H1 (cell line): ENCODE measurements at regions not wholly inside any gene's neighbourhood (a gene's known extent, or its start where the extent isn't known, plus 50 kb on each side); places are given as distances from the start of the nearest gene placed in this dataset.

Source experiments
- ASH2L ChIP-seq: fragments of 200-600, 300-600 bp; sonication (generic); IDR thresholded peaks from one replicate; pipeline ENCODE4 v1.7.1; 2017; ENCODE audit warnings: low read length
- CEBPB ChIP-seq: IDR thresholded peaks from 2 replicates; pipeline ENCODE4 v1.6.1; 2012; ENCODE audit warnings: low read depth, low read length
- CTCF ChIP-seq, 3 experiments: IDR thresholded peaks; 1 replicate in 2 of 3; 2 replicates in 1 of 3; pipeline versions ENCODE4 v1.5.1 to v1.6.1; 2011; ENCODE audit warnings: low read length in 3 of 3, mild to moderate bottlenecking in 3 of 3, inconsistent platforms in 2 of 3, low read depth in 1 of 3, moderate library complexity in 1 of 3; ENCODE audit not compliant: insufficient read depth in 1 of 3; ENCODE audit errors: control extremely low read depth in 1 of 3
- EGR1 ChIP-seq: IDR thresholded peaks from 2 replicates; pipeline ENCODE4 v1.6.1; 2011; ENCODE audit warnings: low read depth, low read length, borderline replicate concordance
- EP300 ChIP-seq, 2 experiments: IDR thresholded peaks; 1 replicate in 1 of 2; 2 replicates in 1 of 2; pipeline ENCODE4 v1.6.1; 2011 to 2012; ENCODE audit warnings: low read depth in 2 of 2, low read length in 2 of 2, mild to moderate bottlenecking in 2 of 2, borderline replicate concordance in 1 of 2, inconsistent platforms in 1 of 2, moderate library complexity in 1 of 2
- FOSL1 ChIP-seq: IDR thresholded peaks from 2 replicates; pipeline ENCODE4 v1.6.1; 2011; ENCODE audit warnings: mild to moderate bottlenecking, low read depth, low read length, moderate library complexity; ENCODE audit not compliant: insufficient read depth
- POLR2A ChIP-seq, 2 experiments: IDR thresholded peaks; 1 replicate in 1 of 2; 2 replicates in 1 of 2; pipeline ENCODE4 v1.6.1; 2011; ENCODE audit warnings: low read depth in 2 of 2, low read length in 2 of 2, mild to moderate bottlenecking in 2 of 2; ENCODE audit errors: control extremely low read depth in 1 of 2
- POLR2AphosphoS5 ChIP-seq: IDR thresholded peaks from 2 replicates; pipeline ENCODE4 v1.6.1; 2011; ENCODE audit warnings: low read depth, low read length
- RAD21 ChIP-seq, 2 experiments: IDR thresholded peaks in 1 of 2; conservative IDR thresholded peaks in 1 of 2; 2 replicates each; pipeline ENCODE4 v1.6.1; 2011; ENCODE audit warnings: low read depth in 2 of 2, low read length in 2 of 2, improper control_type of control experiment in 1 of 2, inconsistent platforms in 1 of 2, mild to moderate bottlenecking in 1 of 2, moderate library complexity in 1 of 2
- RNF2 ChIP-seq: fragments of 200-900, 300-1000 bp; sonication (generic); IDR thresholded peaks from 2 replicates; pipeline ENCODE4 v1.7.1; 2016; ENCODE audit warnings: borderline replicate concordance, low read depth, mild to moderate bottlenecking, antibody characterized with exemption, low read length; ENCODE audit not compliant: poor library complexity, severe bottlenecking; ENCODE audit errors: missing control alignments
- SIN3A ChIP-seq, 2 experiments: IDR thresholded peaks in 1 of 2; conservative IDR thresholded peaks in 1 of 2; 2 replicates each; pipeline ENCODE4 v1.6.1; 2011 to 2012; ENCODE audit warnings: low read length in 2 of 2, improper control_type of control experiment in 1 of 2, low read depth in 1 of 2, mild to moderate bottlenecking in 1 of 2
- SP1 ChIP-seq: IDR thresholded peaks from 2 replicates; pipeline ENCODE4 v1.6.1; 2011; ENCODE audit warnings: low read depth, low read length
- ZNF274 ChIP-seq: IDR thresholded peaks from 2 replicates; pipeline ENCODE4 v1.7.0; 2012; ENCODE audit warnings: low read length, borderline replicate concordance; ENCODE audit errors: extremely low read depth

DNA sequence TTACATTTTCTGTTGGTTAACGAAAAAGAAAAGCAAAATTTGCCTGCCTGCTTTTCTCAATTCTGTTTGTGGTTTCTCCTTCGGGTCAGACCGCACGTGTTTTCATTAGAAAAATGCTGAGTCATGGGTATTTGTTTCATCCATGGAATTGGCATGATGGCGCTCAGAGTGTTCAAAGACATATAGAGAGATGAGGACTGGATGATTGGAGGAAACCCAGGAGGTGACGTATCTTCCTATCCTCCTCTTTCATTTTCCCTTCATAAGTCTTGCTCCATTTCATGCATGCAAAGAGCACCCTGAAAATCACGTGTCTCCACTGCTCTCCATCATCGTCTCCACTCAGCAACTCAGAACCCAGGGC lies 353.8 kb upstream of the WWC1 start:
- TF ChIP-seq RNF2, result no peak
- TF ChIP-seq CEBPB, result no peak
- no peak for TF ChIP-seq SIN3A (conservative IDR thresholded peaks at IDR 0.05 in 1 of 2, IDR thresholded peaks at IDR 0.05 in 1 of 2; ENCODE audit: low read depth in 1 of 2, low read length in 2 of 2)
- TF ChIP-seq CTCF (IDR thresholded peaks at IDR 0.05; ENCODE audit: control extremely low read depth in 1 of 3, insufficient read depth in 1 of 3, low read depth in 1 of 3, low read length in 3 of 3), result no peak
- no peak for TF ChIP-seq FOSL1
- no peak for TF ChIP-seq ASH2L
- no peak for TF ChIP-seq RAD21 (IDR thresholded peaks at IDR 0.05 in 1 of 2, conservative IDR thresholded peaks at IDR 0.05 in 1 of 2; ENCODE audit: low read depth in 2 of 2, low read length in 2 of 2)
- no peak for TF ChIP-seq POLR2A (IDR thresholded peaks at IDR 0.05; ENCODE audit: control extremely low read depth in 1 of 2, low read depth in 2 of 2, low read length in 2 of 2)
- TF ChIP-seq EP300 (IDR thresholded peaks at IDR 0.05; ENCODE audit: borderline replicate concordance in 1 of 2, low read depth in 2 of 2, low read length in 2 of 2), result no peak
- no peak for TF ChIP-seq SP1
- TF ChIP-seq POLR2AphosphoS5, result no peak
- no peak for TF ChIP-seq ZNF274
- no peak for TF ChIP-seq EGR1
